ENCODE measurements at regions not wholly inside any gene's neighbourhood (a gene's known extent, or its start where the extent isn't known, plus 50 kb on each side); places are given as distances from the start of the nearest gene placed in this dataset.

DNA sequence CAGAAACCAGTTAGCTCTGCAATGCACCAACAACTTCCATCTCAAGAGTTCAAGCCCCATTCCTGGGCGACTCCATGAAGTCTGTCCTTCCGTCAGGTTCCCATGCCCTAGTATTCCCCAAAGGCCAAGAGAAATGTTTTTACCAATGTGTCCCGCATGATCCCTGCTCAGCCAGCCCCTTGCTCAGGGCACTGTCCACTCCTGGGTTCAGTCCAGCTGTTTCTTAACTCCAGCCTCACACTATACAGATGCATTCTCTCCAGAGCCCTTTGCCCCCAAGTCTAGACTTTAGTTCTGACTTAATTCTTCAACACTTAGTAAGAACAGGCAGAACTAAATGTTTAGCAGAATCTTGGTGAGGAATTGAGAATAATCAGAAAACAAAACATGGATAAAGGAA is 497.5 kb downstream of the SOX6 start:
- TF ChIP-seq, protein P1, sequence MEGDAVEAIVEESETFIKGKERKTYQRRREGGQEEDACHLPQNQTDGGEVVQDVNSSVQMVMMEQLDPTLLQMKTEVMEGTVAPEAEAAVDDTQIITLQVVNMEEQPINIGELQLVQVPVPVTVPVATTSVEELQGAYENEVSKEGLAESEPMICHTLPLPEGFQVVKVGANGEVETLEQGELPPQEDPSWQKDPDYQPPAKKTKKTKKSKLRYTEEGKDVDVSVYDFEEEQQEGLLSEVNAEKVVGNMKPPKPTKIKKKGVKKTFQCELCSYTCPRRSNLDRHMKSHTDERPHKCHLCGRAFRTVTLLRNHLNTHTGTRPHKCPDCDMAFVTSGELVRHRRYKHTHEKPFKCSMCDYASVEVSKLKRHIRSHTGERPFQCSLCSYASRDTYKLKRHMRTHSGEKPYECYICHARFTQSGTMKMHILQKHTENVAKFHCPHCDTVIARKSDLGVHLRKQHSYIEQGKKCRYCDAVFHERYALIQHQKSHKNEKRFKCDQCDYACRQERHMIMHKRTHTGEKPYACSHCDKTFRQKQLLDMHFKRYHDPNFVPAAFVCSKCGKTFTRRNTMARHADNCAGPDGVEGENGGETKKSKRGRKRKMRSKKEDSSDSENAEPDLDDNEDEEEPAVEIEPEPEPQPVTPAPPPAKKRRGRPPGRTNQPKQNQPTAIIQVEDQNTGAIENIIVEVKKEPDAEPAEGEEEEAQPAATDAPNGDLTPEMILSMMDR (IDR thresholded peaks at IDR 0.05), result no peak
- TF ChIP-seq POLR2AphosphoS5 (IDR thresholded peaks at IDR 0.05) (no peak), POLR2A (IDR thresholded peaks at IDR 0.05) (no peak), EP300 (IDR thresholded peaks at IDR 0.05; ENCODE audit: low read depth) (no peak)
